GM23248 (cell line): ENCODE measurements at regions not wholly inside any gene's neighbourhood (a gene's known extent, or its start where the extent isn't known, plus 50 kb on each side); places are given as distances from the start of the nearest gene placed in this dataset.

Experiments
- EZH2 ChIP-seq: fragments of 200-600 bp; sonication (generic); IDR thresholded peaks from 2 replicates; pipeline ENCODE4 v1.6.1; 2018; ENCODE audit warnings: antibody characterized with exemption, mild to moderate bottlenecking; ENCODE audit not compliant: insufficient read depth, poor library complexity, severe bottlenecking
- EZH2phosphoT487 ChIP-seq: fragments of 200-600 bp; sonication (generic); IDR thresholded peaks from 2 replicates; pipeline ENCODE4 v1.6.1; 2018; ENCODE audit warnings: antibody characterized with exemption, moderate library complexity, mild to moderate bottlenecking, low read depth; ENCODE audit not compliant: insufficient read depth

DNA sequence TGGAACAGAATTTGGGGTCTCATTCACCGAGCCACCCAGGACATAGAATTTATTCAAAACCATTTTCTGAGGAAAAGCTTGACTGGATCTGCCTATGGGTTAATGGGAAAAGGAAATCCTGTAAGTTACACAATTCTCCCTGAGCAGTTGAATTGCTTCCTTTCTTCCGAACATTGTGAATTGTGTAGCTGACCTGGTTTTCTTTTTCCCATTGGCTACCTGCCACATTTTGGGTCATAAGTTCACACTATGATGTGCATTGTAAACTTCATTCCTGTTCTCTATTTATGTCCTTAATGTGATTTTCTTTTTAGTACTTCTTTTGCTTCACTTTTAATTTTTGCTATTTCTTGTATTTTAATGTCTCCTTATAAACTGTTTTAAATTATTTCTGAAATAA lies 386.0 kb upstream of the LRRC3B start:
- no peak for TF ChIP-seq EZH2
- no peak for TF ChIP-seq EZH2phosphoT487
